B cell (primary cell): ENCODE measurements at regions not wholly inside any gene's neighbourhood (a gene's known extent, or its start where the extent isn't known, plus 50 kb on each side); places are given as distances from the start of the nearest gene placed in this dataset.

ENCODE experiments used
- EZH2 ChIP-seq: IDR thresholded peaks from 2 replicates; pipeline ENCODE4 v1.6.1; 2012; ENCODE audit warnings: borderline replicate concordance, low read depth, mild to moderate bottlenecking, moderate library complexity, low read length; ENCODE audit not compliant: insufficient read depth, poor library complexity, severe bottlenecking
- TF ChIP-seq, protein P1 (sequence below): fragments of 200-600 bp; IDR thresholded peaks from one replicate; pipeline ENCODE4 v1.8.0; 2022; ENCODE audit warnings: antibody characterized with exemption, mild to moderate bottlenecking

GRCh38 chr3:69671082-69671952, 67.9 kb upstream of the MITF start:
- TF ChIP-seq, protein P1, sequence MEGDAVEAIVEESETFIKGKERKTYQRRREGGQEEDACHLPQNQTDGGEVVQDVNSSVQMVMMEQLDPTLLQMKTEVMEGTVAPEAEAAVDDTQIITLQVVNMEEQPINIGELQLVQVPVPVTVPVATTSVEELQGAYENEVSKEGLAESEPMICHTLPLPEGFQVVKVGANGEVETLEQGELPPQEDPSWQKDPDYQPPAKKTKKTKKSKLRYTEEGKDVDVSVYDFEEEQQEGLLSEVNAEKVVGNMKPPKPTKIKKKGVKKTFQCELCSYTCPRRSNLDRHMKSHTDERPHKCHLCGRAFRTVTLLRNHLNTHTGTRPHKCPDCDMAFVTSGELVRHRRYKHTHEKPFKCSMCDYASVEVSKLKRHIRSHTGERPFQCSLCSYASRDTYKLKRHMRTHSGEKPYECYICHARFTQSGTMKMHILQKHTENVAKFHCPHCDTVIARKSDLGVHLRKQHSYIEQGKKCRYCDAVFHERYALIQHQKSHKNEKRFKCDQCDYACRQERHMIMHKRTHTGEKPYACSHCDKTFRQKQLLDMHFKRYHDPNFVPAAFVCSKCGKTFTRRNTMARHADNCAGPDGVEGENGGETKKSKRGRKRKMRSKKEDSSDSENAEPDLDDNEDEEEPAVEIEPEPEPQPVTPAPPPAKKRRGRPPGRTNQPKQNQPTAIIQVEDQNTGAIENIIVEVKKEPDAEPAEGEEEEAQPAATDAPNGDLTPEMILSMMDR: peak; percentile 47
- no peak for TF ChIP-seq EZH2
